ENCODE measurements at regions not wholly inside any gene's neighbourhood (a gene's known extent, or its start where the extent isn't known, plus 50 kb on each side); places are given as distances from the start of the nearest gene placed in this dataset.

DNA sequence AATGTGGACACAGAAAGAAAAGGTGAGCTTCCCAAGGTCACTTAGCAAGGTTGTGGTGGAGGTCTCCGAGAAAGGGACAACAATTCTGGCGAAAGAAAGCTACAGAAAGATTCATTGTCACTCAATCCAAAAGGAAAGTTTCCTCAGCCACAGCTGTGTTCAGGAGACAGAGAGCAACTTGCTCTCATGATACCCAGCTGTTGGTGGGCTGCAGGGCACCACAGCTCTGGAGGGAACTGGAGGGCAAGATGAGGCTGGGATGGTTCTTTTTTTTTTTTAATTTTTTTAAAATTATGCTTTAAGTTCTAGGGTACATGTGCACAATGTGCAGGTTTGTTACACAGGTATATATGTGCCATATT lies 50.7 kb upstream of the VTCN1 start:
- H3F3A ChIP-seq (ENCODE audit: insufficient read depth) = no peaks in the 10 kb centered on the region
- H3K4me3 ChIP-seq (ENCODE audit: insufficient read depth, low read length, poor library complexity, severe bottlenecking) = no peak overlapping the region
- no peaks in the 10 kb centered on the region for H3K9me2 ChIP-seq (replicated peaks; ENCODE audit: insufficient read depth, low read length)
- H3K79me2 ChIP-seq (ENCODE audit: insufficient read depth, low read length) = no peaks in the 10 kb centered on the region
- H4K20me1 ChIP-seq (ENCODE audit: low read depth, low read length) = no peaks in the 10 kb centered on the region
- TF ChIP-seq EZH2phosphoT487 (conservative IDR thresholded peaks at IDR 0.05; ENCODE audit: low read length) = no peak
- TF ChIP-seq, protein P1, sequence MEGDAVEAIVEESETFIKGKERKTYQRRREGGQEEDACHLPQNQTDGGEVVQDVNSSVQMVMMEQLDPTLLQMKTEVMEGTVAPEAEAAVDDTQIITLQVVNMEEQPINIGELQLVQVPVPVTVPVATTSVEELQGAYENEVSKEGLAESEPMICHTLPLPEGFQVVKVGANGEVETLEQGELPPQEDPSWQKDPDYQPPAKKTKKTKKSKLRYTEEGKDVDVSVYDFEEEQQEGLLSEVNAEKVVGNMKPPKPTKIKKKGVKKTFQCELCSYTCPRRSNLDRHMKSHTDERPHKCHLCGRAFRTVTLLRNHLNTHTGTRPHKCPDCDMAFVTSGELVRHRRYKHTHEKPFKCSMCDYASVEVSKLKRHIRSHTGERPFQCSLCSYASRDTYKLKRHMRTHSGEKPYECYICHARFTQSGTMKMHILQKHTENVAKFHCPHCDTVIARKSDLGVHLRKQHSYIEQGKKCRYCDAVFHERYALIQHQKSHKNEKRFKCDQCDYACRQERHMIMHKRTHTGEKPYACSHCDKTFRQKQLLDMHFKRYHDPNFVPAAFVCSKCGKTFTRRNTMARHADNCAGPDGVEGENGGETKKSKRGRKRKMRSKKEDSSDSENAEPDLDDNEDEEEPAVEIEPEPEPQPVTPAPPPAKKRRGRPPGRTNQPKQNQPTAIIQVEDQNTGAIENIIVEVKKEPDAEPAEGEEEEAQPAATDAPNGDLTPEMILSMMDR (IDR thresholded peaks at IDR 0.05; ENCODE audit: insufficient read depth, low read length, poor library complexity, severe bottlenecking) = no peak
- no peak overlapping the region for H3K27ac ChIP-seq (ENCODE audit: low read depth, low read length)
- no peak overlapping the region for H2AFZ ChIP-seq (ENCODE audit: low read depth, low read length, severe bottlenecking)
- no peak overlapping the region for H3K9ac ChIP-seq (ENCODE audit: low read length)
- H3K4me2 ChIP-seq (ENCODE audit: low read depth, low read length, poor library complexity, severe bottlenecking) = no peak overlapping the region
- H3K27me3 ChIP-seq (ENCODE audit: low read length) = no peaks in the 10 kb centered on the region
- H3K36me3 ChIP-seq (ENCODE audit: low read length) = no peaks in the 10 kb centered on the region
- H3K9me3 ChIP-seq (ENCODE audit: insufficient read depth, low read length) = no peaks in the 10 kb centered on the region

DNA sequence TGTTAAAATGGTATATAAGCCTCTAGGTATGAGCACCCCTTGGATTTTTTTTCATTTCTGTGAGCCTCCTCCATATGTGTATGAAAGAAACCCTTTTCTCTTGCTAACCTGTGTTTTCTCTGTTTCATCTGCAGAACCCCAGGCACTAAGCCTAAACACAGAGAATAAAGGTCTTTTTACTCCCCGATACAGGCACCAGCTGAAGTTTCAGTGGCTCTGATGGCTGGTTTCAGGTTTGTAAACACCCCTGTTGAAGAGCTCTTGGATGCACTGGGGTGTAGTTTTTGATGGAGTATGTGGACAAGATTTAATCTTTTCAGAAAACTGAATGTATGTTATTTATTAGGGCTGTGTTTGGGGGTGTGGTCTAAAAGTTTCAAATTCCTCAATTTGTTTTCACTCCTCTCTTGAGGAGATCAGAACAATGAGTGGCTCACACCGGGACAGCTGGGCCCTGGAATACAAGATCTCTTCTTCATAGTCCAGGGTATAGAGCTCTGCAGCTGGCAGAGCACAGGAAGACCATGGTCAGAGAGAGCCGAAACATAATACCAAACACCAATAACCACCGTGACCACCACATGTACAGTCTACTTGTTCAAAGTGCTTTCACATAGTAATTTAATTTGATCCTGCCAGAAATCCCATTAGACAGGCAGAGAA lies 50.2 kb upstream of the VTCN1 start:
- H3F3A ChIP-seq (ENCODE audit: insufficient read depth) = no peaks in the 10 kb centered on the region
- H3K9ac ChIP-seq (ENCODE audit: low read length) = no peak overlapping the region
- H3K4me3 ChIP-seq (ENCODE audit: insufficient read depth, low read length, poor library complexity, severe bottlenecking) = no peak overlapping the region
- H3K79me2 ChIP-seq (ENCODE audit: insufficient read depth, low read length) = no peaks in the 10 kb centered on the region
- TF ChIP-seq, protein P1 (IDR thresholded peaks at IDR 0.05; ENCODE audit: insufficient read depth, low read length, poor library complexity, severe bottlenecking) = no peak
- TF ChIP-seq EZH2phosphoT487 (conservative IDR thresholded peaks at IDR 0.05; ENCODE audit: low read length) = no peak
- H3K9me2 ChIP-seq (replicated peaks; ENCODE audit: insufficient read depth, low read length) = no peaks in the 10 kb centered on the region
- H3K36me3 ChIP-seq (ENCODE audit: low read length) = no peaks in the 10 kb centered on the region
- H3K4me2 ChIP-seq (ENCODE audit: low read depth, low read length, poor library complexity, severe bottlenecking) = no peak overlapping the region
- H2AFZ ChIP-seq (ENCODE audit: low read depth, low read length, severe bottlenecking) = no peak overlapping the region
- H3K9me3 ChIP-seq (ENCODE audit: insufficient read depth, low read length) = no peaks in the 10 kb centered on the region
- no peak overlapping the region for H3K27ac ChIP-seq (ENCODE audit: low read depth, low read length)
- H4K20me1 ChIP-seq (ENCODE audit: low read depth, low read length) = no peaks in the 10 kb centered on the region
- H3K27me3 ChIP-seq (ENCODE audit: low read length) = no peaks in the 10 kb centered on the region

All from SU-DHL-6 (cell line).